MM.1S (cell line): ENCODE measurements at regions not wholly inside any gene's neighbourhood (a gene's known extent, or its start where the extent isn't known, plus 50 kb on each side); places are given as distances from the start of the nearest gene placed in this dataset.

Experiments used
- DNase-seq: peaks from one replicate; pipeline ENCODE4 v3.0.0-alpha.2; 2015
- H2AFZ ChIP-seq: fragments of 300-600 bp; sonication (generic); 2 replicates; pipeline ENCODE4 v1.6.0; 2016; ENCODE audit warnings: antibody characterized with exemption, low read length
- H3F3A ChIP-seq: fragments of 300-600 bp; sonication (generic); 2 replicates; pipeline ENCODE4 v1.6.1; 2016; ENCODE audit warnings: mild to moderate bottlenecking, antibody characterized with exemption, low read length, moderate library complexity, mixed read lengths; ENCODE audit not compliant: insufficient read depth
- H3K27ac ChIP-seq: fragments of 300-600 bp; sonication (generic); 2 replicates; pipeline ENCODE4 v1.5.1; 2016; ENCODE audit warnings: mild to moderate bottlenecking, low read length
- H3K27me3 ChIP-seq: fragments of 300-600 bp; sonication (generic); replicated peaks from 2 replicates; pipeline ENCODE4 v1.6.0; 2016; ENCODE audit warnings: low read length; ENCODE audit not compliant: insufficient read depth
- H3K36me3 ChIP-seq: fragments of 300-600 bp; sonication (generic); replicated peaks from 2 replicates; pipeline ENCODE4 v1.6.1; 2016; ENCODE audit warnings: mild to moderate bottlenecking, low read length, mixed read lengths; ENCODE audit not compliant: insufficient read depth
- H3K4me1 ChIP-seq: fragments of 300-600 bp; sonication (generic); 2 replicates; pipeline ENCODE4 v1.6.1; 2016; ENCODE audit warnings: low read length, mixed read lengths
- H3K4me2 ChIP-seq: fragments of 300-600 bp; sonication (generic); 2 replicates; pipeline ENCODE4 v1.6.0; 2016; ENCODE audit warnings: low read depth, low read length
- H3K4me3 ChIP-seq: fragments of 300-600 bp; sonication (generic); 2 replicates; pipeline ENCODE4 v1.5.1; 2016; ENCODE audit warnings: low read length, mixed read lengths
- H3K79me2 ChIP-seq: fragments of 300-600 bp; sonication (generic); 2 replicates; pipeline ENCODE4 v1.6.1; 2016; ENCODE audit warnings: mixed run types, low read length, mixed read lengths
- H3K9ac ChIP-seq: fragments of 300-600 bp; sonication (generic); 2 replicates; pipeline ENCODE4 v1.6.1; 2016; ENCODE audit warnings: low read length, mixed read lengths
- H3K9me2 ChIP-seq: fragments of 300-600 bp; sonication (generic); replicated peaks from 2 replicates; pipeline ENCODE4 v1.6.1; 2016; ENCODE audit warnings: mild to moderate bottlenecking, low read length, mixed read lengths; ENCODE audit not compliant: insufficient read depth
- H3K9me3 ChIP-seq: fragments of 300-600 bp; sonication (generic); replicated peaks from 2 replicates; pipeline ENCODE4 v1.6.1; 2016; ENCODE audit warnings: mild to moderate bottlenecking, low read length, mixed read lengths; ENCODE audit not compliant: insufficient read depth
- H4K20me1 ChIP-seq: fragments of 300-600 bp; sonication (generic); 2 replicates; pipeline ENCODE4 v1.6.1; 2016; ENCODE audit warnings: mild to moderate bottlenecking, low read length, moderate library complexity, mixed read lengths; ENCODE audit not compliant: insufficient read depth
- CTCF ChIP-seq: fragments of 300-600 bp; sonication (generic); IDR thresholded peaks from 2 replicates; pipeline ENCODE4 v1.5.1; 2016; ENCODE audit warnings: antibody characterized with exemption, low read length, mixed read lengths
- EZH2 ChIP-seq: fragments of 300-600 bp; sonication (generic); optimal IDR thresholded peaks from 2 replicates; pipeline ENCODE3; 2017; ENCODE audit warnings: low read depth, mild to moderate bottlenecking, antibody characterized with exemption, low read length, mixed read lengths
- EZH2phosphoT487 ChIP-seq: fragments of 300-600 bp; sonication (generic); IDR thresholded peaks from 2 replicates; pipeline ENCODE4 v1.6.1; 2018; ENCODE audit warnings: antibody characterized with exemption, low read length

- no peak for TF ChIP-seq CTCF
- TF ChIP-seq EZH2phosphoT487, result no peak
- no peak for TF ChIP-seq EZH2
- Histone ChIP-seq H3F3A (no peaks in the 10 kb centered on the region), H3K4me2 (no peak overlapping the region), H3K9ac (no peak overlapping the region), H3K79me2 (no peaks in the 10 kb centered on the region), H3K27ac (no peak overlapping the region), H3K9me2 (no peaks in the 10 kb centered on the region), H3K36me3 (no peaks in the 10 kb centered on the region), H3K9me3 (no peaks in the 10 kb centered on the region), H3K27me3 (no peaks in the 10 kb centered on the region), H3K4me1 (no peaks in the 10 kb centered on the region), H3K4me3 (no peak overlapping the region), H4K20me1 (no peaks in the 10 kb centered on the region), H2AFZ (no peak overlapping the region)
- DNase-seq, result no peak
These were observed 115.5 kb downstream of the LACC1 start for GRCh38 chr13:43994999-43995859.

- Histone ChIP-seq H3K9me2 (no peaks in the 10 kb centered on the region), H3K9ac (no peak overlapping the region), H3K79me2 (no peaks in the 10 kb centered on the region), H3K9me3 (no peaks in the 10 kb centered on the region), H3K27ac (no peak overlapping the region), H3F3A (no peaks in the 10 kb centered on the region), H3K4me2 (no peak overlapping the region), H3K4me3 (no peak overlapping the region), H2AFZ (no peak overlapping the region), H3K27me3 (no peaks in the 10 kb centered on the region), H3K36me3 (no peaks in the 10 kb centered on the region), H4K20me1 (no peaks in the 10 kb centered on the region), H3K4me1 (no peaks in the 10 kb centered on the region)
- no peak for DNase-seq
- no peak for TF ChIP-seq EZH2
- TF ChIP-seq EZH2phosphoT487, result no peak
- no peak for TF ChIP-seq CTCF
These were observed 116.5 kb downstream of the LACC1 start for GRCh38 chr13:43996221-43996620.

- H3K9me3 ChIP-seq, result no peaks in the 10 kb centered on the region
- no peaks in the 10 kb centered on the region for H3F3A ChIP-seq
- H4K20me1 ChIP-seq, result no peaks in the 10 kb centered on the region
- no peak for TF ChIP-seq EZH2
- no peak for TF ChIP-seq CTCF
- TF ChIP-seq EZH2phosphoT487, result no peak
- no peaks in the 10 kb centered on the region for H3K4me1 ChIP-seq
- H3K27me3 ChIP-seq, result no peaks in the 10 kb centered on the region
- no peaks in the 10 kb centered on the region for H3K36me3 ChIP-seq
- no peak for DNase-seq
- H3K9me2 ChIP-seq, result no peaks in the 10 kb centered on the region
- H3K4me2 ChIP-seq, result no peak overlapping the region
- H3K4me3 ChIP-seq, result no peak overlapping the region
- no peak overlapping the region for H3K9ac ChIP-seq
- no peaks in the 10 kb centered on the region for H3K79me2 ChIP-seq
- no peak overlapping the region for H3K27ac ChIP-seq
- H2AFZ ChIP-seq, result no peak overlapping the region
These were observed 123.8 kb downstream of the LACC1 start for GRCh38 chr13:44003481-44003880.
